ENCODE measurements at regions not wholly inside any gene's neighbourhood (a gene's known extent, or its start where the extent isn't known, plus 50 kb on each side); places are given as distances from the start of the nearest gene placed in this dataset.

- Histone ChIP-seq H3K36me3 (no peaks in the 10 kb centered on the region), H3K4me3 (no peak overlapping the region), H3K9me3 (no peaks in the 10 kb centered on the region), H3K4me1 (no peaks in the 10 kb centered on the region), H3K27ac (no peak overlapping the region), H3K27me3 (no peaks in the 10 kb centered on the region)
- intact Hi-C loops (cut with DNase I; ENCODE audit: low total_unique reads), result no loop called here
- DNase-seq, result no peak
- TF ChIP-seq CTCF (IDR thresholded peaks at IDR 0.05), result no peak
Observed at GRCh38 chr2:183919167-183919566, 679.2 kb upstream of the ZNF804A start.

- Histone ChIP-seq H3K9me3 (no peaks in the 10 kb centered on the region), H3K27me3 (no peaks in the 10 kb centered on the region), H3K4me1 (no peaks in the 10 kb centered on the region), H3K4me3 (no peak overlapping the region), H3K36me3 (no peaks in the 10 kb centered on the region), H3K27ac (no peak overlapping the region)
- no peak for TF ChIP-seq CTCF (IDR thresholded peaks at IDR 0.05)
- intact Hi-C loops (cut with DNase I; ENCODE audit: low total_unique reads), result no loop called here
- no peak for DNase-seq
Observed at GRCh38 chr2:183919926-183920325, 678.4 kb upstream of the ZNF804A start.

GRCh38 chr2:183925281-183925680, 673.0 kb upstream of the ZNF804A start:
- Histone ChIP-seq H3K9me3 (no peaks in the 10 kb centered on the region), H3K27me3 (no peaks in the 10 kb centered on the region), H3K36me3 (no peaks in the 10 kb centered on the region), H3K4me1 (no peaks in the 10 kb centered on the region), H3K4me3 (no peak overlapping the region), H3K27ac (no peak overlapping the region)
- TF ChIP-seq CTCF (IDR thresholded peaks at IDR 0.05), result no peak
- no peak for DNase-seq
- intact Hi-C loops (cut with DNase I; ENCODE audit: low total_unique reads), result no loop called here

GRCh38 chr2:183926433-183926832, 671.9 kb upstream of the ZNF804A start:
- no peak for DNase-seq
- TF ChIP-seq CTCF (IDR thresholded peaks at IDR 0.05), result no peak
- Histone ChIP-seq H3K4me3 (no peak overlapping the region), H3K27me3 (no peaks in the 10 kb centered on the region), H3K36me3 (no peaks in the 10 kb centered on the region), H3K4me1 (no peaks in the 10 kb centered on the region), H3K27ac (no peak overlapping the region), H3K9me3 (no peaks in the 10 kb centered on the region)
- intact Hi-C loops (cut with DNase I; ENCODE audit: low total_unique reads), result no loop called here

- Histone ChIP-seq H3K4me1 (no peaks in the 10 kb centered on the region), H3K4me3 (no peak overlapping the region), H3K27me3 (no peaks in the 10 kb centered on the region), H3K9me3 (no peaks in the 10 kb centered on the region), H3K36me3 (no peaks in the 10 kb centered on the region), H3K27ac (no peak overlapping the region)
- no peak for TF ChIP-seq CTCF (IDR thresholded peaks at IDR 0.05)
- no peak for DNase-seq
- intact Hi-C loops (cut with DNase I; ENCODE audit: low total_unique reads), result no loop called here
Observed at GRCh38 chr2:183927406-183928325, 670.7 kb upstream of the ZNF804A start.

All from tibial artery (tissue), 4 donors.